ENCODE measurements at regions not wholly inside any gene's neighbourhood (a gene's known extent, or its start where the extent isn't known, plus 50 kb on each side); places are given as distances from the start of the nearest gene placed in this dataset.

- no peak for TF ChIP-seq CTCF (IDR thresholded peaks at IDR 0.05; ENCODE audit: insufficient read depth, low read depth, low read length)
- DNase-seq (ENCODE audit: low read depth): peak; percentile 39
Observed at GRCh38 chr6:113623129-113623528, 234.0 kb upstream of the MARCKS start.

GRCh38 chr6:113625850-113626249, 231.3 kb upstream of the MARCKS start:
- H3K4me3 ChIP-seq (ENCODE audit: low read depth, low read length): no peak overlapping the region
- TF ChIP-seq CTCF (IDR thresholded peaks at IDR 0.05; ENCODE audit: insufficient read depth, low read depth, low read length): no peak
- DNase-seq (ENCODE audit: low read depth): no peak

More at GRCh38 chr6:113623129-113623528, 234.0 kb upstream of the MARCKS start:
- H3K4me3 ChIP-seq (ENCODE audit: low read depth, low read length): no peak overlapping the region

- no peak overlapping the region for H3K4me3 ChIP-seq (ENCODE audit: low read depth, low read length)
- no peak for TF ChIP-seq CTCF (IDR thresholded peaks at IDR 0.05; ENCODE audit: insufficient read depth, low read depth, low read length)
- no peak for DNase-seq (ENCODE audit: low read depth)
Observed at GRCh38 chr6:113626475-113626874, 230.7 kb upstream of the MARCKS start.

- TF ChIP-seq CTCF (IDR thresholded peaks at IDR 0.05; ENCODE audit: insufficient read depth, low read depth, low read length): no peak
- no peak overlapping the region for H3K4me3 ChIP-seq (ENCODE audit: low read depth, low read length)
- DNase-seq (ENCODE audit: low read depth): no peak
Observed at GRCh38 chr6:113627480-113627879, 229.7 kb upstream of the MARCKS start.

GRCh38 chr6:113629256-113629655, 227.9 kb upstream of the MARCKS start:
- TF ChIP-seq CTCF (IDR thresholded peaks at IDR 0.05; ENCODE audit: insufficient read depth, low read depth, low read length): no peak

GRCh38 chr6:113629975-113630737, 227.0 kb upstream of the MARCKS start:
- DNase-seq (ENCODE audit: low read depth): peak; percentile 65
- TF ChIP-seq CTCF (IDR thresholded peaks at IDR 0.05; ENCODE audit: insufficient read depth, low read depth, low read length): no peak
- H3K4me3 ChIP-seq (ENCODE audit: low read depth, low read length): no peak overlapping the region

More at GRCh38 chr6:113629256-113629655, 227.9 kb upstream of the MARCKS start:
- DNase-seq (ENCODE audit: low read depth): no peak
- no peak overlapping the region for H3K4me3 ChIP-seq (ENCODE audit: low read depth, low read length)

Measured in fibroblast of villous mesenchyme (primary cell).